Trophoblast cell (in vitro differentiated cells and primary cell): ENCODE measurements at regions not wholly inside any gene's neighbourhood (a gene's known extent, or its start where the extent isn't known, plus 50 kb on each side); places are given as distances from the start of the nearest gene placed in this dataset.

ENCODE experiments used
- DNase-seq, 2 donors: peaks; one replicate each; pipeline ENCODE4 v3.0.0-alpha.2; 2016
- H2AFZ ChIP-seq: 2 replicates; pipeline ENCODE4 v1.6.1; 2013; ENCODE audit warnings: low read length, moderate library complexity, mild to moderate bottlenecking; ENCODE audit not compliant: insufficient read depth, poor library complexity
- H2AK5ac ChIP-seq: 2 replicates; pipeline ENCODE4 v1.6.1; 2013; ENCODE audit warnings: mild to moderate bottlenecking, low read length
- H2BK120ac ChIP-seq: 2 replicates; pipeline ENCODE4 v1.6.1; 2013; ENCODE audit warnings: low read length, mild to moderate bottlenecking, moderate library complexity; ENCODE audit not compliant: insufficient read depth, poor library complexity
- H2BK12ac ChIP-seq: 2 replicates; pipeline ENCODE4 v1.6.1; 2013; ENCODE audit warnings: mild to moderate bottlenecking, low read length, moderate library complexity
- H2BK5ac ChIP-seq: 2 replicates; pipeline ENCODE4 v1.6.1; 2013; ENCODE audit warnings: low read length, low read depth, moderate library complexity, mild to moderate bottlenecking; ENCODE audit not compliant: poor library complexity
- H3K14ac ChIP-seq: 2 replicates; pipeline ENCODE4 v1.6.1; 2013; ENCODE audit warnings: mild to moderate bottlenecking, low read length
- H3K18ac ChIP-seq: 2 replicates; pipeline ENCODE4 v1.6.1; 2013; ENCODE audit warnings: mild to moderate bottlenecking, low read length
- H3K23ac ChIP-seq: 2 replicates; pipeline ENCODE4 v1.6.1; 2013; ENCODE audit warnings: low read length
- H3K27ac ChIP-seq: 2 replicates; pipeline ENCODE4 v1.5.1; 2013; ENCODE audit warnings: low read depth, mild to moderate bottlenecking, inconsistent platforms, low read length, moderate library complexity
- H3K27me3 ChIP-seq: 2 replicates; pipeline ENCODE4 v1.6.1; 2013; ENCODE audit warnings: inconsistent platforms, mild to moderate bottlenecking, low read length, moderate library complexity; ENCODE audit not compliant: insufficient read depth
- H3K36me3 ChIP-seq, 2 experiments: 1 replicate in 1 of 2; 2 replicates in 1 of 2; pipeline ENCODE4 v1.6.1; 2013; ENCODE audit warnings: low read length in 2 of 2, mild to moderate bottlenecking in 2 of 2, moderate library complexity in 1 of 2; ENCODE audit not compliant: insufficient read depth in 2 of 2, control insufficient read depth in 1 of 2
- H3K4ac ChIP-seq: 2 replicates; pipeline ENCODE4 v1.6.1; 2013; ENCODE audit warnings: low read depth, mild to moderate bottlenecking, low read length, moderate library complexity
- H3K4me1 ChIP-seq, 2 experiments: 1 replicate in 1 of 2; 2 replicates in 1 of 2; pipeline ENCODE4 v1.6.1; 2013; ENCODE audit warnings: low read length in 2 of 2, mild to moderate bottlenecking in 2 of 2, moderate library complexity in 1 of 2; ENCODE audit not compliant: insufficient read depth in 2 of 2, control insufficient read depth in 1 of 2
- H3K4me2 ChIP-seq: 2 replicates; pipeline ENCODE4 v1.6.1; 2013; ENCODE audit warnings: inconsistent platforms, mild to moderate bottlenecking, low read length, moderate library complexity
- H3K4me3 ChIP-seq: 2 replicates; pipeline ENCODE4 v1.5.1; 2013; ENCODE audit warnings: mild to moderate bottlenecking, low read depth, low read length, inconsistent platforms
- H3K79me1 ChIP-seq: one replicate; pipeline ENCODE4 v1.6.1; 2013; ENCODE audit warnings: low read length
- H3K79me2 ChIP-seq: 2 replicates; pipeline ENCODE4 v1.6.1; 2013; ENCODE audit warnings: low read length, mild to moderate bottlenecking; ENCODE audit not compliant: control insufficient read depth, insufficient read depth, poor library complexity
- H3K9ac ChIP-seq: 2 replicates; pipeline ENCODE4 v1.6.1; 2013; ENCODE audit warnings: mild to moderate bottlenecking, low read length
- H3K9me3 ChIP-seq: 2 replicates; pipeline ENCODE4 v1.6.1; 2013; ENCODE audit warnings: low read depth, mild to moderate bottlenecking, control low read depth, inconsistent platforms, low read length; ENCODE audit not compliant: insufficient read depth
- H4K12ac ChIP-seq: 2 replicates; pipeline ENCODE4 v1.6.1; 2013; ENCODE audit warnings: low read depth, mild to moderate bottlenecking, low read length, moderate library complexity
- H4K8ac ChIP-seq: 2 replicates; pipeline ENCODE4 v1.6.1; 2013; ENCODE audit warnings: low read depth, mild to moderate bottlenecking, low read length, moderate library complexity
- H4K91ac ChIP-seq: one replicate; pipeline ENCODE4 v1.6.1; 2013; ENCODE audit warnings: low read depth, mild to moderate bottlenecking, low read length, moderate library complexity
- WGBS: extraction: QIAGEN DNeasy Blood & Tissue Kit; methylation state at CpG from one replicate; pipeline ENCODE4 v1.1.7; 2013; ENCODE audit warnings: missing lambda C conversion rate; ENCODE audit not compliant: insufficient read length, insufficient coverage; ENCODE audit errors: extremely low coverage; 5-methylcytosine and 5-hydroxymethylcytosine counted together

GRCh38 chr1:29437946-29438345 lies 201.6 kb downstream of the PTPRU start:
- no peaks in the 10 kb centered on the region for H3K36me3 ChIP-seq
- no peaks in the 10 kb centered on the region for H3K79me1 ChIP-seq
- no peak overlapping the region for H2BK5ac ChIP-seq
- no peaks in the 10 kb centered on the region for H3K79me2 ChIP-seq
- H3K27me3 ChIP-seq = no peaks in the 10 kb centered on the region
- no peak overlapping the region for H2BK120ac ChIP-seq
- H3K4ac ChIP-seq = no peak overlapping the region
- H3K9me3 ChIP-seq = no peaks in the 10 kb centered on the region
- H3K27ac ChIP-seq = no peak overlapping the region
- no peak overlapping the region for H3K4me2 ChIP-seq
- no peak overlapping the region for H4K12ac ChIP-seq
- H3K14ac ChIP-seq = no peak overlapping the region
- no CpG with 5 or more reads among the region's 4 CpGs for WGBS
- H3K4me3 ChIP-seq = no peak overlapping the region
- no peak overlapping the region for H2BK12ac ChIP-seq
- no peak overlapping the region for H3K9ac ChIP-seq
- H3K4me1 ChIP-seq = peaks cover 0 to under 1% of the 10 kb centered on the region in 2 experiments
- DNase-seq = no peak
- no peak overlapping the region for H3K18ac ChIP-seq
- no peak overlapping the region for H2AFZ ChIP-seq
- H3K23ac ChIP-seq = no peak overlapping the region
- no peak overlapping the region for H2AK5ac ChIP-seq
- H4K8ac ChIP-seq = no peak overlapping the region
- H4K91ac ChIP-seq = no peak overlapping the region

- no CpG with 5 or more reads among the region's 4 CpGs for WGBS
- H3K4me3 ChIP-seq = no peak overlapping the region
These were observed 200.0 kb downstream of the PTPRU start for GRCh38 chr1:29436181-29436785.

GRCh38 chr1:29433830-29434229 lies 197.5 kb downstream of the PTPRU start:
- Histone ChIP-seq H3K14ac (no peak overlapping the region), H3K4me1 (no peaks in the 10 kb centered on the region), H3K18ac (no peak overlapping the region), H2BK12ac (no peak overlapping the region), H4K12ac (no peak overlapping the region), H4K91ac (no peak overlapping the region), H3K9me3 (no peaks in the 10 kb centered on the region), H2BK120ac (no peak overlapping the region), H3K4me2 (no peak overlapping the region), H3K27me3 (no peaks in the 10 kb centered on the region), H3K27ac (no peak overlapping the region), H3K79me2 (no peaks in the 10 kb centered on the region), H3K9ac (no peak overlapping the region), H4K8ac (no peak overlapping the region), H2AK5ac (no peak overlapping the region), H3K4me3 (no peak overlapping the region), H2AFZ (no peak overlapping the region), H3K36me3 (no peaks in the 10 kb centered on the region), H2BK5ac (no peak overlapping the region), H3K23ac (no peak overlapping the region), H3K79me1 (no peaks in the 10 kb centered on the region), H3K4ac (no peak overlapping the region)
- DNase-seq = no peak
- WGBS = no CpG with 5 or more reads among the region's 3 CpGs

More at GRCh38 chr1:29436181-29436785, 200.0 kb downstream of the PTPRU start:
- Histone ChIP-seq H3K9me3 (no peaks in the 10 kb centered on the region), H2AFZ (no peak overlapping the region), H4K12ac (no peak overlapping the region), H3K4me2 (no peak overlapping the region), H3K23ac (no peak overlapping the region), H2BK5ac (no peak overlapping the region), H3K14ac (no peak overlapping the region), H3K27ac (no peak overlapping the region), H3K9ac (no peak overlapping the region), H3K36me3 (no peaks in the 10 kb centered on the region), H2AK5ac (no peak overlapping the region), H3K4ac (no peak overlapping the region), H3K79me2 (no peaks in the 10 kb centered on the region), H2BK12ac (no peak overlapping the region), H3K27me3 (no peaks in the 10 kb centered on the region), H2BK120ac (no peak overlapping the region), H3K4me1 (no peaks in the 10 kb centered on the region), H3K18ac (no peak overlapping the region), H4K8ac (no peak overlapping the region), H4K91ac (no peak overlapping the region), H3K79me1 (no peaks in the 10 kb centered on the region)
- DNase-seq = no peak

GRCh38 chr1:29431138-29431537 lies 194.8 kb downstream of the PTPRU start:
- Histone ChIP-seq H4K8ac (no peak overlapping the region), H3K27ac (no peak overlapping the region), H3K9me3 (no peaks in the 10 kb centered on the region), H3K27me3 (no peaks in the 10 kb centered on the region), H2AK5ac (no peak overlapping the region), H2BK120ac (no peak overlapping the region), H3K9ac (no peak overlapping the region), H3K4ac (no peak overlapping the region), H3K4me1 (no peaks in the 10 kb centered on the region), H2BK5ac (no peak overlapping the region), H4K91ac (no peak overlapping the region), H2BK12ac (no peak overlapping the region), H3K36me3 (no peaks in the 10 kb centered on the region), H3K18ac (no peak overlapping the region), H2AFZ (no peak overlapping the region), H3K4me2 (no peak overlapping the region), H3K79me1 (no peaks in the 10 kb centered on the region), H3K79me2 (no peaks in the 10 kb centered on the region), H4K12ac (no peak overlapping the region), H3K4me3 (no peak overlapping the region), H3K23ac (no peak overlapping the region), H3K14ac (no peak overlapping the region)
- no peak for DNase-seq
- no CpG with 5 or more reads among the region's 3 CpGs for WGBS
